GM12892 (cell line): ENCODE measurements at regions not wholly inside any gene's neighbourhood (a gene's known extent, or its start where the extent isn't known, plus 50 kb on each side); places are given as distances from the start of the nearest gene placed in this dataset.

Experiments used
- DNase-seq: peaks from one replicate; pipeline ENCODE4 v3.0.0; 2011; ENCODE audit not compliant: insufficient read length
- FAIRE-seq: peaks from 2 replicates; lab custom pipeline; 2011; peaks lifted over from hg19 to GRCh38; lab: Jason Lieb, UNC
- POLR2A ChIP-seq: IDR thresholded peaks from 2 replicates; pipeline ENCODE4 v1.6.1; 2011; ENCODE audit warnings: low read depth, low read length, control low read depth
- POLR2AphosphoS5 ChIP-seq: IDR thresholded peaks from 2 replicates; pipeline ENCODE4 v1.6.1; 2011; ENCODE audit warnings: low read depth, low read length, control low read depth
- TAF1 ChIP-seq: IDR thresholded peaks from 2 replicates; pipeline ENCODE4 v1.6.1; 2011; ENCODE audit warnings: low read depth, mild to moderate bottlenecking, control low read depth, low read length, borderline replicate concordance

GRCh38 chr6:22621701-22622100 lies 52.3 kb downstream of the HDGFL1 start:
- TF ChIP-seq POLR2AphosphoS5, result no peak
- TF ChIP-seq POLR2A, result no peak
- no peak for TF ChIP-seq TAF1
- FAIRE-seq (no peak), DNase-seq (no peak)

DNA sequence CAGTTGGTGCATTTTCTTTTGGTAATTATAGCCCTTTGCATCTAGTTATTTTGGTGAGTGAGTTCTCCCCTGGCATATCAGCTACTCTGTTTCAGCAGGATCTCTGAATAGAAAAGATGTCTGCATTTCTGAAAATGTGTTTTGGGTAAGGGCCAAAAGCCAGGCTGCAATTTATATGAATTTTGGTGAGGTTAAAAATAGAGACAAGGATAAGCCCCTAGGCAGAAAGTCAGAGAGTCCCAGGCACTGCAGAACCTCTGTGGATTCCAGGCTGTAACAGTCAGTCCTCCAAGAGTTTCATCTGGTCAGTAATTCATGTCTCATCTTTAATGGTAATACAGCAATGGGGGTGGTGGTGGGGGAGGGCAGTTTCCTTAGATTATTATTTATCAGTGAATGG lies 53.0 kb downstream of the HDGFL1 start:
- TF ChIP-seq POLR2A (no peak), POLR2AphosphoS5 (no peak), TAF1 (no peak)
- no peak for DNase-seq
- no peak for FAIRE-seq

DNA sequence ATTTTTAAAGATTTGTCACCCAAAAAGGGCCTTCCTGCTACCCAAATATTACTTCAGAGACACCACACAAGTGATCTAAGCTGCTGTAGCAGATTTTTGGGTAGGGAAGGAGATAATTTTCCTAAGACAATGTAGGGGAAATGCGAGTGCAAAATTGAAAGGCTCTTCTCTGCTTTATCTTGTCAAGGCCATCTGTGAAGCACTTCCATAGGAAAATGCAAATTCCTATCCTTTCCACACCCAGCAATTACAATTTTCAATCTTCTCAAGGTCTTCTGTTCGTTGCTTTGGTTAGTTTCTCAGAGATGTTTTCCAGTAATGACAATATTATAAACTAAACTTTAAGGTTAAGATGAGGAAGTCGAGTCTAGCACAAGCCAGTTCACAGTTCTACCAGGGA lies 53.4 kb downstream of the HDGFL1 start:
- DNase-seq (no peak), FAIRE-seq (no peak)
- no peak for TF ChIP-seq TAF1
- no peak for TF ChIP-seq POLR2A
- TF ChIP-seq POLR2AphosphoS5, result no peak

- no peak for TF ChIP-seq TAF1
- TF ChIP-seq POLR2A, result no peak
- TF ChIP-seq POLR2AphosphoS5, result no peak
- no peak for FAIRE-seq
These were observed 58.3 kb downstream of the HDGFL1 start for GRCh38 chr6:22627644-22628043.

GRCh38 chr6:22631091-22631490 lies 61.7 kb downstream of the HDGFL1 start:
- DNase-seq (no peak), FAIRE-seq (no peak)
- TF ChIP-seq POLR2AphosphoS5, result no peak
- TF ChIP-seq TAF1, result no peak
- no peak for TF ChIP-seq POLR2A

More at GRCh38 chr6:22627644-22628043, 58.3 kb downstream of the HDGFL1 start:
- no peak for DNase-seq

DNA sequence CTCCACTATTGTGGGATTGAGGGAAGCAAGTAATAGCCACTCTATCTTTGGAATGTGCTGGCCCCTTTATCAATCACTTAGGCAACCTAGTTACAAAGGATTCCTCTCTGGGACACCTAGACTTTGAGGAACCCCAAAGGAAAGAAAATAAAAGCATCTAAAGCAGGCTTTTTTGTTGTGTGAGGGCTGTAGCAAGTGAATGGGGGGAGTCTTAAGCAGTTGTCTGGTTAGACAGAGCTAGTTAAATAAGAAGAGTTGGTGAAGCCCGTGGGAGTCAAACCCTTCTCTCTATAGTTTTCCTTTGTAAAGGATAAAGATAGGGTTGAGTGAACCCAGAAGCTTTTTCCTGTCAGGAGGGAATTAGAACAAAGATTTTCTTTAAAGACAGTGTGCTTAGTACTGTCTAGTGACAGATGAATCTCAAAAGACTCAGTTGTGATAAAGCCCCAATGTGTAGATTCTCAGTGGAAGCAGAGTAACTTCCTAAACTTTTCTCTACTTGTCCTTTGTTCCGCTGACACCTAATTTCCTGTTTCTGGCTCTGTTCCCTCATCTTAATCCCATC lies 63.3 kb downstream of the HDGFL1 start:
- TF ChIP-seq POLR2A, result no peak
- no peak for TF ChIP-seq POLR2AphosphoS5
- no peak for TF ChIP-seq TAF1
- no peak for DNase-seq
- no peak for FAIRE-seq

DNA sequence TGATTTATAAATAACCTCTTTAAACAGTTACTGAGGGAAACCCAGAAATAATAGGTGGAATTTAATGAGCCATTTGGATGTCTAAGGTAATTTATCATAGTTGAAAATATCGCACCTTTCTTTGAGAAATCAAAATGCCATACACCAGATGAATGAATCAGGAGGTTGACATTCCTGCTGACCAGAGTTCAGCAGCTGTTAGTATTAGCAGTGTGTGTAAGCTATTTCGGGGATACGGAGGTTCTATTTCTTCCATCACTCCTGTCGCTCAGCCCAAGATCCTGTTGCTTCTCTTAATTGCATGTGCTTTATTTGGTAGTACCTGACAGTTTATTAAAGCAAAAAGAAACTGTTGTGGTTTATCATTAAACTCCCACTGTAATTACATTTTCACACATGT lies 67.1 kb downstream of the HDGFL1 start:
- FAIRE-seq (no peak), DNase-seq (no peak)
- TF ChIP-seq TAF1, result no peak

GRCh38 chr6:22637782-22638181 lies 68.4 kb downstream of the HDGFL1 start:
- FAIRE-seq, result no peak
- TF ChIP-seq POLR2A (no peak), POLR2AphosphoS5 (no peak), TAF1 (no peak)
- no peak for DNase-seq

GRCh38 chr6:22638320-22638719 lies 69.0 kb downstream of the HDGFL1 start:
- DNase-seq (no peak), FAIRE-seq (no peak)
- TF ChIP-seq POLR2AphosphoS5 (no peak), POLR2A (no peak), TAF1 (no peak)

DNA sequence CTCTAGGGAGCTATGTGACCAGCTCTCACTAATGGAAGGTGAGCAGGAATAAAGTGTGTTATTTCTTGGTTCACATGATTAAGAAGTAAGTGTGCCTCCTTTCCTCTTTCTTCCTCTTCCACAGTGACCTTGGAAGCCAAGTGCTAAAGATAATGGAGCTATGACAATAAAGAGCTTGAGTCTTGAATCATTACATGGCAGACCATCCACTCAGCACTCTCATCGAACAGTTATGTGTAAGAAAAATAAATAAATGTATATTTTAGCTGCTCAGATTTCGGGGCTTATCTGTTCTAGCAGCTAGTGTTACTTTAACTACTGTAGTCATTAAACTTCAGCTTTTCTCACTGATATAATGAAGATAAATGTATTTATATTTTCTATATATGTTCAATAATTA lies 72.9 kb downstream of the HDGFL1 start:
- no peak for DNase-seq
- TF ChIP-seq POLR2A, result no peak
- TF ChIP-seq TAF1, result no peak
- TF ChIP-seq POLR2AphosphoS5, result no peak
- no peak for FAIRE-seq

GRCh38 chr6:22643780-22644179 lies 74.4 kb downstream of the HDGFL1 start:
- no peak for FAIRE-seq
- no peak for TF ChIP-seq POLR2AphosphoS5
- no peak for DNase-seq

DNA sequence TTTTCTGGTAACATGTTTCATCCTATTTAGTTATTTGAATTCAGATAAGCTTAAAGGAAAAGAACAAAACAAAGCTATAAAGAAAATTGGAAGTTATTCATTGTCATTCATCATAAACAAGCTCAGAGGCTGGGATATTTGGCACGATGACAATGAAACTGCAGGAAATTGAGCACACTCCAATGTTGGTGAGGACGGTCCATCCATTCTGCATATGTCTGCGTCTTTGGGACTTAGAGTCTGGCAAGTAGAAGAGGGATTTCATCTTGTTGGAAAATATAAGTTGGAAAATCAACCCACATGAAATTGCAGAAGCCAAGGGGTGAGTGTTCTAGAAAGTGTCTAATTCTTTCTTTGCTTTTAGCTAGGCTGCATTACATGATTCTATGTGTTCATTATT lies 78.4 kb downstream of the HDGFL1 start:
- no peak for TF ChIP-seq POLR2AphosphoS5
- TF ChIP-seq POLR2A, result no peak
- no peak for TF ChIP-seq TAF1
- DNase-seq, result no peak
- FAIRE-seq, result no peak

DNA sequence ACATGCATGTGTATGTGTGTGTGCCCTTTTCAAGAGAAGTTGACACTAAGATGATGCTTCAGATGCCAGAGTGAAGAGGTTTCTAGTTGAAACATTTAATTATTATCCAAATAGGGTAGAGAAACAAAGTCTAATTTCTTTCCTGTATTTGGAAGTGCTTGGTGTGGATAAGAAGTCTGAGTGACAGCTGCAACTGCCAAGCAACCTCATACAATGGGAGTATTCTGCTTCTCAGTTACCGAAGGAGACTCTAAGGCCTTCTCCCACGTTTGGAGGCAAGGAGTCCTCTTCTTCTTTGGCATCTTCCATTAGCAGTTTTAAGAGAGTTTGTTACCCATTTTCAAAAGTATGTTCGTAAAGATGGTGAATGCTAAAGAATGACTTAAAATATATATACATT lies 82.4 kb downstream of the HDGFL1 start:
- FAIRE-seq (no peak), DNase-seq (no peak)
- TF ChIP-seq POLR2A (no peak), POLR2AphosphoS5 (no peak), TAF1 (no peak)
